IMR-90 (cell line): ENCODE measurements at regions not wholly inside any gene's neighbourhood (a gene's known extent, or its start where the extent isn't known, plus 50 kb on each side); places are given as distances from the start of the nearest gene placed in this dataset.

Source experiments
- ATAC-seq: fragments of 200-7000 bp; cut with Tn5 transposase; 2 replicates; pipeline ENCODE4 v1.9.1; 2020; ENCODE audit warnings: low read depth, mild to moderate bottlenecking, moderate library complexity
- BruUV-seq: library from RNA; stranded (reverse); fragments of 400-500 nt; replicated peaks from 2 replicates; lab custom pipeline; 2021; lab: Mats Ljungman, UMichigan
- CTCF ChIA-PET: fragments of 300-600 bp; formaldehyde crosslinking; extraction: SDS; loops from one replicate; lab custom pipeline; 2021; ENCODE audit warnings: antibody characterized with exemption; lab: Yijun Ruan, JAX
- POLR2A ChIA-PET: fragments of 300-600 bp; sonication (Branson Sonifier 250); formaldehyde crosslinking; loops from one replicate; lab custom pipeline; 2022; ENCODE audit warnings: antibody characterized with exemption; ENCODE audit not compliant: unreplicated experiment; lab: Charles Lee
- DNase-seq: peaks from one replicate; pipeline ENCODE4 v3.0.0; 2013
- H2AFZ ChIP-seq: replicated peaks from 2 replicates; pipeline ENCODE3; 2013; ENCODE audit warnings: low read length, mild to moderate bottlenecking; ENCODE audit not compliant: poor library complexity
- H2AK5ac ChIP-seq: 2 replicates; pipeline ENCODE4 v1.6.1; 2013; ENCODE audit warnings: low read depth, low read length, inconsistent platforms
- H2AK9ac ChIP-seq: replicated peaks from 2 replicates; pipeline ENCODE3; 2013; ENCODE audit warnings: mild to moderate bottlenecking, low read depth, low read length, moderate library complexity; ENCODE audit not compliant: poor library complexity
- H2BK120ac ChIP-seq: 2 replicates; pipeline ENCODE4 v1.6.1; 2013; ENCODE audit warnings: low read depth, low read length, inconsistent platforms
- H2BK15ac ChIP-seq: 3 replicates; pipeline ENCODE4 v1.6.1; 2013; ENCODE audit warnings: low read depth, low read length, inconsistent platforms
- H2BK20ac ChIP-seq: 2 replicates; pipeline ENCODE4 v1.6.1; 2013; ENCODE audit warnings: low read depth, mild to moderate bottlenecking, inconsistent platforms, low read length, moderate library complexity
- H2BK5ac ChIP-seq: 2 replicates; pipeline ENCODE4 v1.6.1; 2013; ENCODE audit warnings: mild to moderate bottlenecking, low read depth, low read length, inconsistent platforms; ENCODE audit not compliant: poor library complexity, severe bottlenecking
- H3K14ac ChIP-seq: replicated peaks from 2 replicates; pipeline ENCODE4 v1.6.1; 2013; ENCODE audit warnings: low read depth, low read length, inconsistent platforms
- H3K18ac ChIP-seq: 2 replicates; pipeline ENCODE4 v1.6.1; 2013; ENCODE audit warnings: low read depth, low read length, control low read depth
- H3K23ac ChIP-seq: 2 replicates; pipeline ENCODE4 v1.6.1; 2013; ENCODE audit warnings: low read depth, low read length, inconsistent platforms
- H3K27ac ChIP-seq: 2 replicates; pipeline ENCODE4 v1.5.1; 2013; ENCODE audit warnings: mild to moderate bottlenecking, control low read depth, low read length; ENCODE audit not compliant: insufficient read depth
- H3K27me3 ChIP-seq: 2 replicates; pipeline ENCODE4 v1.6.1; 2013; ENCODE audit warnings: low read length; ENCODE audit not compliant: control insufficient read depth, insufficient read depth
- H3K36me3 ChIP-seq: 2 replicates; pipeline ENCODE4 v1.6.1; 2013; ENCODE audit warnings: low read length, mixed read lengths; ENCODE audit not compliant: control insufficient read depth, insufficient read depth
- H3K4ac ChIP-seq: 2 replicates; pipeline ENCODE4 v1.6.1; 2013; ENCODE audit warnings: low read depth, low read length, inconsistent platforms
- H3K4me1 ChIP-seq: 2 replicates; pipeline ENCODE4 v1.6.1; 2013; ENCODE audit warnings: low read length, mixed read lengths; ENCODE audit not compliant: control insufficient read depth, insufficient read depth
- H3K4me2 ChIP-seq: 2 replicates; pipeline ENCODE4 v1.6.1; 2013; ENCODE audit warnings: low read depth, mild to moderate bottlenecking, control low read depth, low read length, moderate library complexity
- H3K4me3 ChIP-seq: 2 replicates; pipeline ENCODE4 v1.5.1; 2013; ENCODE audit warnings: low read depth, mild to moderate bottlenecking, control low read depth, low read length, moderate library complexity; ENCODE audit not compliant: insufficient read depth
- H3K56ac ChIP-seq: 2 replicates; pipeline ENCODE4 v1.6.1; 2013; ENCODE audit warnings: low read length, inconsistent platforms; ENCODE audit not compliant: insufficient read depth; ENCODE audit errors: extremely low read depth
- H3K79me1 ChIP-seq, 2 experiments: 2 replicates each; pipeline ENCODE4 v1.6.1; 2013; ENCODE audit warnings: low read length in 2 of 2, inconsistent platforms in 1 of 2, low read depth in 1 of 2
- H3K9ac ChIP-seq: 2 replicates; pipeline ENCODE4 v1.6.1; 2013; ENCODE audit warnings: low read depth, low read length, control low read depth
- H3K9me1 ChIP-seq: 2 replicates; pipeline ENCODE4 v1.6.1; 2013; ENCODE audit warnings: low read length, inconsistent platforms; ENCODE audit not compliant: insufficient read depth
- H3K9me3 ChIP-seq: 2 replicates; pipeline ENCODE4 v1.6.1; 2013; ENCODE audit warnings: low read length; ENCODE audit not compliant: control insufficient read depth, insufficient read depth
- H4K20me1 ChIP-seq: 2 replicates; pipeline ENCODE4 v1.6.1; 2013; ENCODE audit warnings: low read length, inconsistent platforms; ENCODE audit not compliant: insufficient read depth
- H4K5ac ChIP-seq: 2 replicates; pipeline ENCODE4 v1.6.1; 2013; ENCODE audit warnings: mild to moderate bottlenecking, low read depth, low read length, control low read depth
- H4K8ac ChIP-seq, 2 experiments: 2 replicates each; pipeline ENCODE4 v1.6.1; 2013; ENCODE audit warnings: low read depth in 2 of 2, low read length in 2 of 2, control low read depth in 1 of 2, inconsistent platforms in 1 of 2
- H4K91ac ChIP-seq: 2 replicates; pipeline ENCODE4 v1.6.1; 2013; ENCODE audit warnings: low read depth, low read length, inconsistent platforms; ENCODE audit not compliant: insufficient read depth
- BHLHE40 ChIP-seq: fragments of 150-350 bp; IDR thresholded peaks from 2 replicates; pipeline ENCODE4 v1.6.1; 2016; ENCODE audit warnings: mild to moderate bottlenecking, low read depth, low read length
- CEBPB ChIP-seq: IDR thresholded peaks from 2 replicates; pipeline ENCODE4 v1.6.1; 2012; ENCODE audit warnings: low read depth, low read length, improper control_type of control experiment
- CHD1 ChIP-seq: IDR thresholded peaks from 2 replicates; pipeline ENCODE4 v1.6.1; 2012; ENCODE audit warnings: low read depth, low read length, improper control_type of control experiment
- FOS ChIP-seq: fragments of 150-350 bp; IDR thresholded peaks from 2 replicates; pipeline ENCODE4 v1.6.1; 2016; ENCODE audit warnings: low read depth, low read length
- MAFK ChIP-seq: IDR thresholded peaks from 2 replicates; pipeline ENCODE4 v1.6.1; 2012; ENCODE audit warnings: low read depth, low read length, improper control_type of control experiment
- MAZ ChIP-seq: IDR thresholded peaks from 2 replicates; pipeline ENCODE4 v1.6.1; 2012; ENCODE audit warnings: low read depth, mild to moderate bottlenecking, low read length, improper control_type of control experiment, moderate library complexity, borderline replicate concordance
- MXI1 ChIP-seq: IDR thresholded peaks from 2 replicates; pipeline ENCODE4 v1.6.1; 2012; ENCODE audit warnings: low read depth, mild to moderate bottlenecking, low read length, moderate library complexity, borderline replicate concordance
- NFE2L2 ChIP-seq: fragments of 150-350 bp; IDR thresholded peaks from 2 replicates; pipeline ENCODE4 v1.6.1; 2016; ENCODE audit warnings: low read depth, mild to moderate bottlenecking, low read length
- POLR2A ChIP-seq: IDR thresholded peaks from 2 replicates; pipeline ENCODE4 v1.6.1; 2012; ENCODE audit warnings: mild to moderate bottlenecking, low read depth, low read length
- RAD21 ChIP-seq: IDR thresholded peaks from 2 replicates; pipeline ENCODE4 v1.6.1; 2012; ENCODE audit warnings: low read length, improper control_type of control experiment
- RCOR1 ChIP-seq: IDR thresholded peaks from 2 replicates; pipeline ENCODE4 v1.6.1; 2012; ENCODE audit warnings: mild to moderate bottlenecking, low read length, improper control_type of control experiment; ENCODE audit not compliant: insufficient replicate concordance
- RFX5 ChIP-seq: IDR thresholded peaks from 2 replicates; pipeline ENCODE4 v1.8.0; 2012; ENCODE audit warnings: low read depth, mild to moderate bottlenecking, low read length, moderate library complexity
- SMC3 ChIP-seq: fragments of 150-350 bp; IDR thresholded peaks from 2 replicates; pipeline ENCODE4 v1.6.1; 2016; ENCODE audit warnings: low read depth, mild to moderate bottlenecking, antibody characterized with exemption, low read length, moderate library complexity
- WGBS, 2 experiments: methylation state at CpG; one replicate each; pipeline versions ENCODE4 v1.1.5 to v1.1.7; 2013; ENCODE audit warnings: missing lambda C conversion rate in 2 of 2; ENCODE audit not compliant: insufficient read length in 1 of 2; ENCODE audit errors: extremely low coverage in 2 of 2; 5-methylcytosine and 5-hydroxymethylcytosine counted together
- dilution Hi-C: fragments of 300-500 bp; cut with HindIII; formaldehyde crosslinking; loops from one replicate; pipeline ENCODE4 v1.14.3; 2018; ENCODE audit warnings: low sequenced_read_pairs; ENCODE audit not compliant: unreplicated experiment
- in situ Hi-C: fragments of 300-500 bp; cut with MboI; formaldehyde crosslinking; loops from 3 replicates; pipeline ENCODE4 v1.14.3; 2019; ENCODE audit warnings: low sequenced_read_pairs, inconsistent platforms, mixed read lengths
- intact Hi-C: fragments of 100-400 bp; cut with micrococcal nuclease; formaldehyde crosslinking; loops from 2 replicates; pipeline ENCODE4 v1.10.0; 2022
- TF ChIP-seq, protein P1 (sequence below): conservative IDR thresholded peaks from 2 replicates; pipeline ENCODE4 v1.5.1; 2012; ENCODE audit warnings: mild to moderate bottlenecking, low read depth, low read length, improper control_type of control experiment
- TF ChIP-seq, protein P2 (sequence below): fragments of 150-350 bp; IDR thresholded peaks from 2 replicates; pipeline ENCODE4 v1.6.1; 2017; ENCODE audit warnings: mild to moderate bottlenecking, antibody characterized with exemption, low read length, low read depth
- TF ChIP-seq, protein P3 (sequence below): fragments of 150-350 bp; IDR thresholded peaks from 2 replicates; pipeline ENCODE4 v1.6.1; 2016; ENCODE audit warnings: low read depth, mild to moderate bottlenecking, low read length, moderate library complexity, borderline replicate concordance

DNA sequence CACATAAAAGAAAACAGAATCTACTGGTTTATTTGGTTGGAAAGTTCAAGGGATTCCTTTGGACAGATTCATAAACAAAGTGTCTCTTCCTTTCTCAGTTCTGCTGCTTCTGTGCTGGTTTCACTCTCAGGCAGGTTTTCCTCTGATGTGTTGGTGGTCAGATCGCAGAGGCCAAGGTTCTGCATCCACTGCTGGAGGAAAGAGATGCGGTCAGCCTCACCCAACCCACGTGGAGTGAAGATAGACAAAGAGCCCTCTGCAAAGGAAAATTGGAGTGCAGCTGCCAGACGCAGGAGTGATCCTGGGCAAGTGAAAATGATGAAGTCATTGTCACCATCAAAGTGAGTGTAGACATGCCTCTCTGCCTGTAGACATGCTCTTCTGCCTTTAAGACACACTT, 352.0 kb downstream of the TSHZ3 start:
- Histone ChIP-seq H3K79me1 (no peaks in the 10 kb centered on the region), H3K4me3 (no peak overlapping the region), H3K9me3 (no peaks in the 10 kb centered on the region), H3K18ac (no peak overlapping the region), H3K14ac (no peak overlapping the region), H3K27me3 (no peaks in the 10 kb centered on the region), H2BK5ac (no peak overlapping the region), H4K91ac (no peak overlapping the region), H2AK5ac (no peak overlapping the region), H3K4me1 (no peaks in the 10 kb centered on the region), H2AFZ (no peak overlapping the region), H2BK120ac (no peak overlapping the region), H3K9me1 (no peaks in the 10 kb centered on the region), H3K9ac (no peak overlapping the region), H3K27ac (no peak overlapping the region), H4K5ac (no peak overlapping the region), H3K4me2 (no peak overlapping the region), H3K4ac (no peak overlapping the region), H3K56ac (no peak overlapping the region), H4K20me1 (no peaks in the 10 kb centered on the region), H3K36me3 (no peaks in the 10 kb centered on the region), H3K23ac (no peak overlapping the region), H2BK20ac (no peak overlapping the region), H2AK9ac (no peak overlapping the region), H4K8ac (no peak overlapping the region), H2BK15ac (no peak overlapping the region)
- dilution Hi-C loops (no loop called here), intact Hi-C loops (no loop called here), in situ Hi-C loops (no loop called here)
- no peak for DNase-seq
- POLR2A ChIA-PET, result no interaction called here
- no TSS peak for BruUV-seq
- no CpG with 5 or more reads among the region's 4 CpGs for WGBS, 2 experiments
- TF ChIP-seq POLR2A (no peak), MAFK (no peak), FOS (no peak), RCOR1 (no peak), MAZ (no peak), BHLHE40 (no peak), NFE2L2 (no peak), CHD1 (no peak), SMC3 (no peak), RFX5 (no peak), RAD21 (no peak), MXI1 (no peak), CEBPB (no peak)
- TF ChIP-seq, protein P1, sequence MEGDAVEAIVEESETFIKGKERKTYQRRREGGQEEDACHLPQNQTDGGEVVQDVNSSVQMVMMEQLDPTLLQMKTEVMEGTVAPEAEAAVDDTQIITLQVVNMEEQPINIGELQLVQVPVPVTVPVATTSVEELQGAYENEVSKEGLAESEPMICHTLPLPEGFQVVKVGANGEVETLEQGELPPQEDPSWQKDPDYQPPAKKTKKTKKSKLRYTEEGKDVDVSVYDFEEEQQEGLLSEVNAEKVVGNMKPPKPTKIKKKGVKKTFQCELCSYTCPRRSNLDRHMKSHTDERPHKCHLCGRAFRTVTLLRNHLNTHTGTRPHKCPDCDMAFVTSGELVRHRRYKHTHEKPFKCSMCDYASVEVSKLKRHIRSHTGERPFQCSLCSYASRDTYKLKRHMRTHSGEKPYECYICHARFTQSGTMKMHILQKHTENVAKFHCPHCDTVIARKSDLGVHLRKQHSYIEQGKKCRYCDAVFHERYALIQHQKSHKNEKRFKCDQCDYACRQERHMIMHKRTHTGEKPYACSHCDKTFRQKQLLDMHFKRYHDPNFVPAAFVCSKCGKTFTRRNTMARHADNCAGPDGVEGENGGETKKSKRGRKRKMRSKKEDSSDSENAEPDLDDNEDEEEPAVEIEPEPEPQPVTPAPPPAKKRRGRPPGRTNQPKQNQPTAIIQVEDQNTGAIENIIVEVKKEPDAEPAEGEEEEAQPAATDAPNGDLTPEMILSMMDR, result no peak
- TF ChIP-seq, protein P2, sequence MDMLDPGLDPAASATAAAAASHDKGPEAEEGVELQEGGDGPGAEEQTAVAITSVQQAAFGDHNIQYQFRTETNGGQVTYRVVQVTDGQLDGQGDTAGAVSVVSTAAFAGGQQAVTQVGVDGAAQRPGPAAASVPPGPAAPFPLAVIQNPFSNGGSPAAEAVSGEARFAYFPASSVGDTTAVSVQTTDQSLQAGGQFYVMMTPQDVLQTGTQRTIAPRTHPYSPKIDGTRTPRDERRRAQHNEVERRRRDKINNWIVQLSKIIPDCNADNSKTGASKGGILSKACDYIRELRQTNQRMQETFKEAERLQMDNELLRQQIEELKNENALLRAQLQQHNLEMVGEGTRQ, result no peak
- TF ChIP-seq, protein P3, sequence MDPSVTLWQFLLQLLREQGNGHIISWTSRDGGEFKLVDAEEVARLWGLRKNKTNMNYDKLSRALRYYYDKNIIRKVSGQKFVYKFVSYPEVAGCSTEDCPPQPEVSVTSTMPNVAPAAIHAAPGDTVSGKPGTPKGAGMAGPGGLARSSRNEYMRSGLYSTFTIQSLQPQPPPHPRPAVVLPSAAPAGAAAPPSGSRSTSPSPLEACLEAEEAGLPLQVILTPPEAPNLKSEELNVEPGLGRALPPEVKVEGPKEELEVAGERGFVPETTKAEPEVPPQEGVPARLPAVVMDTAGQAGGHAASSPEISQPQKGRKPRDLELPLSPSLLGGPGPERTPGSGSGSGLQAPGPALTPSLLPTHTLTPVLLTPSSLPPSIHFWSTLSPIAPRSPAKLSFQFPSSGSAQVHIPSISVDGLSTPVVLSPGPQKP, result no peak
- CTCF ChIA-PET, result no interaction called here
- ATAC-seq, result no peak
